Sigmoid colon (tissue), 6 donors: ENCODE measurements at regions not wholly inside any gene's neighbourhood (a gene's known extent, or its start where the extent isn't known, plus 50 kb on each side); places are given as distances from the start of the nearest gene placed in this dataset.

Experiments used
- DNase-seq: peaks from one replicate; pipeline ENCODE4 v3.0.0-alpha.2; 2019
- H3K27ac ChIP-seq, 4 donors: fragments of 200-600 bp; sonication (generic); one replicate each; pipeline ENCODE4 v1.5.1; 2016 to 2019; ENCODE audit warnings: mild to moderate bottlenecking in 1 of 4
- H3K27me3 ChIP-seq, 3 donors: fragments of 200-600 bp; sonication (generic); one replicate each; pipeline ENCODE4 v1.5.1; 2019; ENCODE audit warnings: mild to moderate bottlenecking in 1 of 3
- H3K36me3 ChIP-seq, 4 donors: fragments of 200-600 bp; sonication (generic); one replicate each; pipeline ENCODE4 v1.5.1; 2016 to 2019
- H3K4me1 ChIP-seq, 4 donors: fragments of 200-600 bp; sonication (generic); one replicate each; pipeline ENCODE4 v1.5.1; 2017 to 2019
- H3K4me3 ChIP-seq, 4 donors: fragments of 200-600 bp; sonication (generic); one replicate each; pipeline ENCODE4 v1.5.1; 2017 to 2019; ENCODE audit warnings: mild to moderate bottlenecking in 2 of 4, moderate library complexity in 1 of 4
- H3K9me3 ChIP-seq, 4 donors: fragments of 200-600 bp in 3 of 4; sonication (generic) in 3 of 4; one replicate each; pipeline versions ENCODE4 v1.5.1 to v1.6.1; 2013 to 2019
- EP300 ChIP-seq, 4 donors: sonication (generic); formaldehyde crosslinking; IDR thresholded peaks; one replicate each; pipeline ENCODE4 v1.6.1; 2017; ENCODE audit warnings: antibody characterized with exemption in 4 of 4
- POLR2A ChIP-seq, 2 donors: fragments of 450-650 bp; IDR thresholded peaks; one replicate each; pipeline ENCODE4 v1.6.1; 2016; ENCODE audit warnings: antibody characterized with exemption in 2 of 2, mild to moderate bottlenecking in 2 of 2, moderate library complexity in 2 of 2
- POLR2AphosphoS5 ChIP-seq, 4 donors: sonication (generic); formaldehyde crosslinking; IDR thresholded peaks; one replicate each; pipeline ENCODE4 v1.6.1; 2017; ENCODE audit warnings: antibody characterized with exemption in 4 of 4
- WGBS, 2 donors: extraction: QIAGEN DNeasy Blood & Tissue Kit; methylation state at CpG; one replicate each; pipeline ENCODE4 v1.1.7; 2013; 5-methylcytosine and 5-hydroxymethylcytosine counted together
- intact Hi-C: fragments of 100-400 bp; cut with DNase I; formaldehyde crosslinking; loops from one replicate; pipeline ENCODE4 v1.15.1; 2023
- TF ChIP-seq, protein P1 (sequence below), 4 experiments: fragments of 450-650 bp in 3 of 4; fragments of 200-600 bp in 1 of 4; IDR thresholded peaks; one replicate each; pipeline ENCODE4 v1.5.1; 2016 to 2019; ENCODE audit warnings: antibody characterized with exemption in 4 of 4, mild to moderate bottlenecking in 3 of 4, moderate library complexity in 2 of 4
- donor health status: healthy with polysubstance abuse.
- donor health status: healthy.

DNA sequence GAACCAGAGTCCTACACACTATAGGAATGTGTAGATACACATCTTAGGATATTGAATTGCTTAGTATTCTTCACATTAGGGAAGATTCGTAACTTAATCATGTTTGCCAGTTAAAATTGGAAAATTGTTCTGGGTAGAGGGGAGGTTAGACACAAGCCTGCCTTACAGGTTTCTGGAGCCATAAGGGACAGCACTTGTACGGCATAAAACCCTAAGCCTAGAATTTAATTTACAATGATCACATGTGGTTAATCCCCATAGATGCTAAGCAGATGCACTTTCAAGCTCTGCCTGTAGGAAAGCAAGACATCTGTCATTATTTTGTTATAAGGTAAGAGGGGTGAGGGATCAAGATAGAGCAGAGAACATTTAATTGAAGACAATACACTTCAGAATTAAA is 820.7 kb downstream of the NCAM2 start:
- Histone ChIP-seq H3K9me3 (no peaks in the 10 kb centered on the region), H3K4me1 (no peaks in the 10 kb centered on the region), H3K36me3 (no peaks in the 10 kb centered on the region), H3K4me3 (no peak overlapping the region), H3K27me3 (no peaks in the 10 kb centered on the region), H3K27ac (no peak overlapping the region)
- no peak for TF ChIP-seq POLR2A (IDR thresholded peaks at IDR 0.05)
- TF ChIP-seq POLR2AphosphoS5 (IDR thresholded peaks at IDR 0.05): no peak
- TF ChIP-seq EP300 (IDR thresholded peaks at IDR 0.05): no peak
- TF ChIP-seq, protein P1, sequence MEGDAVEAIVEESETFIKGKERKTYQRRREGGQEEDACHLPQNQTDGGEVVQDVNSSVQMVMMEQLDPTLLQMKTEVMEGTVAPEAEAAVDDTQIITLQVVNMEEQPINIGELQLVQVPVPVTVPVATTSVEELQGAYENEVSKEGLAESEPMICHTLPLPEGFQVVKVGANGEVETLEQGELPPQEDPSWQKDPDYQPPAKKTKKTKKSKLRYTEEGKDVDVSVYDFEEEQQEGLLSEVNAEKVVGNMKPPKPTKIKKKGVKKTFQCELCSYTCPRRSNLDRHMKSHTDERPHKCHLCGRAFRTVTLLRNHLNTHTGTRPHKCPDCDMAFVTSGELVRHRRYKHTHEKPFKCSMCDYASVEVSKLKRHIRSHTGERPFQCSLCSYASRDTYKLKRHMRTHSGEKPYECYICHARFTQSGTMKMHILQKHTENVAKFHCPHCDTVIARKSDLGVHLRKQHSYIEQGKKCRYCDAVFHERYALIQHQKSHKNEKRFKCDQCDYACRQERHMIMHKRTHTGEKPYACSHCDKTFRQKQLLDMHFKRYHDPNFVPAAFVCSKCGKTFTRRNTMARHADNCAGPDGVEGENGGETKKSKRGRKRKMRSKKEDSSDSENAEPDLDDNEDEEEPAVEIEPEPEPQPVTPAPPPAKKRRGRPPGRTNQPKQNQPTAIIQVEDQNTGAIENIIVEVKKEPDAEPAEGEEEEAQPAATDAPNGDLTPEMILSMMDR (IDR thresholded peaks at IDR 0.05): no peak
- no peak for DNase-seq
- intact Hi-C loops: no loop called here
- WGBS, 2 donors: 84 to 89% methylated on average over 2 of the region's 2 CpGs

DNA sequence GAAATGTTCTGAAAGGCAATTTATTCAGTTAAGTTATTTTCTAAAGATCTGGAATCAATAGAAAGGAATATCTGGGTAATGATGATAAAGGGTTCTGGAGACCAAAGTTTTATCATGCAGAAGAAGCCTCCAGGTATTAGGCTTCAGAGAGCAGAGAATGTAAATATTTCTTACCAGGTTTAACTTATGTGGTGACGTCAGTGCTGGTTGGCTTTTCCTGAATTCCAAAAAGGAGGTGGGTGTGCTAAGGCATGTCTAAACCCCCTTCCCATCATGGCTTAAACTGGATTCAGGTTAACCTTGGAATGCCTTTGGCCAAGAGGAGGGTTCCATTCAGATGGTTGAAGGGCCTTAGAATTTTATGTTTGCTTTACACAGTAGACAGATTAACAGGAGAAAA is 829.9 kb downstream of the NCAM2 start:
- 82 to 100% methylated on average over 1 of the region's 1 CpG for WGBS, 2 donors
- intact Hi-C loops: no loop called here
- Histone ChIP-seq H3K4me3 (no peak overlapping the region), H3K27me3 (no peaks in the 10 kb centered on the region), H3K9me3 (no peaks in the 10 kb centered on the region), H3K4me1 (no peaks in the 10 kb centered on the region), H3K36me3 (no peaks in the 10 kb centered on the region), H3K27ac (no peak overlapping the region)
- TF ChIP-seq, protein P1 (IDR thresholded peaks at IDR 0.05): no peak
- TF ChIP-seq POLR2AphosphoS5 (IDR thresholded peaks at IDR 0.05) (no peak), EP300 (IDR thresholded peaks at IDR 0.05) (no peak), POLR2A (IDR thresholded peaks at IDR 0.05) (no peak)
- DNase-seq: no peak

DNA sequence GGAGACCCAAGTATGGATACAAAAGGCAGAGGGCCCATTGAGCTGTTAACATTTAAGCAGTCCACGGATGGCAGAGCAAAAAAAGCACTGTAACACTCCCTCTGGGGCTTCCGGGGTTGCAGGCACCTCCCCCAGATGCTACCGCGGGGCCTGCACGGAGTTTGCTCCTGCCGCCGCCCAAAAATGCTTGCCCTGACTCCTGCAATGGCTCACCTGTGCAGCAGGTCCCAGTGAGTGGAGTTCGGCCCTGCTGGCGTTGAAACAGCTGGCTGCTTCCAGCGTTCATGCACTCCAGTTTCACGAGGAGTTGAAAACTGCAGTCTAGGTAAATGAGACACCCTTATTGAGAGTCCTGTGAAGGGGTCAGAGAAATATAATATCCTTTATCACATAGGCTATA is 832.8 kb downstream of the NCAM2 start:
- intact Hi-C loops: no loop called here
- no peaks in the 10 kb centered on the region for H3K4me1 ChIP-seq
- no peak for DNase-seq
- H3K27ac ChIP-seq: no peak overlapping the region
- H3K27me3 ChIP-seq: no peaks in the 10 kb centered on the region
- TF ChIP-seq POLR2AphosphoS5 (IDR thresholded peaks at IDR 0.05) (no peak), EP300 (IDR thresholded peaks at IDR 0.05) (no peak), POLR2A (IDR thresholded peaks at IDR 0.05) (no peak)
- TF ChIP-seq, protein P1 (IDR thresholded peaks at IDR 0.05): no peak
- 89 to 90% methylated on average over 11 of the region's 11 CpGs for WGBS, 2 donors
- H3K4me3 ChIP-seq: no peak overlapping the region
- H3K36me3 ChIP-seq: no peaks in the 10 kb centered on the region
- no peaks in the 10 kb centered on the region for H3K9me3 ChIP-seq

DNA sequence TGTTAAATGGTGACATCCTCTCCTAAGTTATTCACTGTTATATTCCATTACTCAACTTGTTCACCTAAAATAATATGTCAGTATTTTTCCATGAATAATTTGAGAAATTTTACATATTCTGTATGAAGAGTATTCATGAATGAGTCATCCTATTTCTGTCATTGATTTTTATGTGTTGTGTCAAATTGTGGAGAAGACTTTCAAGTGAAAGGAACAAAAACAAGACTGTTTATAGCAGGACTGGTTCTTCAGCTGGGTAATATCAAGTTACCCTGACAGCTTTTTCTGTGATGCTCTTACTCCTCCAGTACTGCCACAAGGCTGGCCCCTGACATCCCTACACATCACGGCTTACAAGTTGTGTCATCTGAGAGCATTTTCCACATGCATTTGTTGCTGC is 847.7 kb downstream of the NCAM2 start:
- intact Hi-C loops: no loop called here
- Histone ChIP-seq H3K36me3 (no peaks in the 10 kb centered on the region), H3K4me3 (no peak overlapping the region), H3K27me3 (no peaks in the 10 kb centered on the region), H3K9me3 (peaks cover 0 to 3% (median 0%) of the 10 kb centered on the region in 4 donors), H3K27ac (no peak overlapping the region), H3K4me1 (no peaks in the 10 kb centered on the region)
- no peak for DNase-seq
- WGBS, 2 donors: 78 to 82% methylated on average over 1 of the region's 1 CpG
- TF ChIP-seq EP300 (IDR thresholded peaks at IDR 0.05) (no peak), POLR2AphosphoS5 (IDR thresholded peaks at IDR 0.05) (no peak), POLR2A (IDR thresholded peaks at IDR 0.05) (no peak)
- TF ChIP-seq, protein P1 (IDR thresholded peaks at IDR 0.05): no peak

DNA sequence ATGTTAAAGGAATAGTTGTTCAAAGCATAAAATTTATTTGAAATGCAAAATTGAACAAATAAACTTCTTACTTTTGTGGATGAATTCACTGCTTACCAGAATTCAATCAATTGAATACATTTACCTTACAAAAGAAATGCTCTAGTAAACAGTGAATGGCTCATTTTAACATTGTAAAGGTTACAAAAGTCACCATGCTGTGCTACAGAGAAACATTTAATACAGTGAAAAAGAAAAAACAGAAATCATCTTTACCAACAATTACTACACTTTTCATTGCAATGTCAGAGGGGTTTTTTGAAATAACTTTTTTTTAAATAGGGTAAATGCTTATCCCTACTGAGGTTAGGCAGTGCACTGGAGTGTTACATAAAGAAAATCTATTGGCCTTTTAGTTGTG is 853.0 kb downstream of the NCAM2 start:
- intact Hi-C loops: no loop called here
- H3K27ac ChIP-seq: no peak overlapping the region

More for the DNA sequence above, 853.0 kb downstream of the NCAM2 start:
- TF ChIP-seq POLR2AphosphoS5 (IDR thresholded peaks at IDR 0.05) (no peak), POLR2A (IDR thresholded peaks at IDR 0.05) (no peak)
- TF ChIP-seq, protein P1 (IDR thresholded peaks at IDR 0.05): no peak
- H3K9me3 ChIP-seq: no peaks in the 10 kb centered on the region
- no peak overlapping the region for H3K4me3 ChIP-seq
- H3K4me1 ChIP-seq: no peaks in the 10 kb centered on the region
- DNase-seq: no peak
- H3K36me3 ChIP-seq: no peaks in the 10 kb centered on the region
- H3K27me3 ChIP-seq: no peaks in the 10 kb centered on the region
